HCT116 (cell line): ENCODE measurements at regions not wholly inside any gene's neighbourhood (a gene's known extent, or its start where the extent isn't known, plus 50 kb on each side); places are given as distances from the start of the nearest gene placed in this dataset.

Experiments used
- ATAC-seq: fragments of 200-7000 bp; cut with Tn5 transposase; 2 replicates; pipeline ENCODE4 v1.9.1; 2020; ENCODE audit warnings: mild to moderate bottlenecking, moderate library complexity
- BruUV-seq: library from RNA; stranded (reverse); fragments of 400-500 nt; replicated peaks from 2 replicates; lab custom pipeline; 2021; lab: Mats Ljungman, UMichigan
- CTCF ChIA-PET: fragments of 300-600 bp; sonication (Branson Sonifier 250); formaldehyde crosslinking; loops from one replicate; lab custom pipeline; 2021; ENCODE audit warnings: antibody characterized with exemption; lab: Charles Lee
- POLR2A ChIA-PET: fragments of 300-600, 350-600 bp; sonication (Branson Sonifier 250); formaldehyde crosslinking; loops from one replicate; lab custom pipeline; 2021; ENCODE audit warnings: antibody characterized with exemption; lab: Charles Lee
- RAD21 ChIA-PET, 2 experiments: fragments of 300-600 bp; sonication (Branson Sonifier 250); formaldehyde crosslinking; loops; one replicate each; lab custom pipeline; 2023; ENCODE audit warnings: low total read pairs in 2 of 2; ENCODE audit not compliant: uncharacterized antibody in 2 of 2, unreplicated experiment in 2 of 2, low non-redundant PET in 1 of 2; lab: Charles Lee
- DNase-seq: peaks from one replicate; pipeline ENCODE4 v3.0.0-alpha.2; 2010; ENCODE audit warnings: low read depth, low spot score
- H2AFZ ChIP-seq: fragments of 200-600 bp; shearing (Covaris generic), sonication (generic); 2 replicates; pipeline ENCODE4 v1.6.1; 2017; ENCODE audit warnings: low read depth, mixed run types, mixed read lengths, antibody characterized with exemption, low read length; ENCODE audit not compliant: poor library complexity, severe bottlenecking
- H3K27ac ChIP-seq: 2 replicates; pipeline ENCODE4 v1.5.1; 2012; ENCODE audit warnings: low read depth, low read length
- H3K27me3 ChIP-seq: fragments of 200-600 bp; sonication (generic); 2 replicates; pipeline ENCODE4 v1.6.1; 2016; ENCODE audit warnings: mixed run types, low read length, mixed read lengths; ENCODE audit not compliant: insufficient read depth
- H3K36me3 ChIP-seq, 2 experiments: fragments of 200-500 bp in 1 of 2; fragments of 200-600 bp in 1 of 2; sonication (Bioruptor generic) in 1 of 2; sonication (generic) in 1 of 2; 2 replicates each; pipeline versions ENCODE4 v1.5.1 to v1.6.1; 2014 to 2016; ENCODE audit warnings: low read length in 2 of 2, inconsistent platforms in 1 of 2, mixed read lengths in 1 of 2, mixed run types in 1 of 2; ENCODE audit not compliant: insufficient read depth in 2 of 2, control insufficient read depth in 1 of 2
- H3K4me1 ChIP-seq, 2 experiments: fragments of 200-600 bp in 1 of 2; sonication (generic) in 1 of 2; 2 replicates each; pipeline versions ENCODE4 v1.5.1 to v1.6.1; 2012 to 2017; ENCODE audit warnings: low read length in 2 of 2, inconsistent platforms in 1 of 2, mild to moderate bottlenecking in 1 of 2, mixed read lengths in 1 of 2, mixed run types in 1 of 2, moderate library complexity in 1 of 2; ENCODE audit not compliant: insufficient read depth in 2 of 2, control insufficient read depth in 1 of 2
- H3K4me2 ChIP-seq: fragments of 200-600 bp; sonication (generic); 2 replicates; pipeline ENCODE4 v1.6.1; 2017; ENCODE audit warnings: mixed run types, low read length, mixed read lengths
- H3K4me3 ChIP-seq, 2 experiments: fragments of 200-600 bp in 1 of 2; sonication (generic) in 1 of 2; replicated peaks in 1 of 2; 2 replicates each; pipeline ENCODE4 v1.5.1; 2011 to 2016; ENCODE audit warnings: low read length in 2 of 2, control low read depth in 1 of 2, low read depth in 1 of 2, mild to moderate bottlenecking in 1 of 2, mixed read lengths in 1 of 2, mixed run types in 1 of 2
- H3K79me2 ChIP-seq: fragments of 200-600 bp; sonication (generic); 2 replicates; pipeline ENCODE4 v1.6.1; 2017; ENCODE audit warnings: mild to moderate bottlenecking, mixed run types, low read length, moderate library complexity, mixed read lengths; ENCODE audit not compliant: insufficient read depth
- H3K9ac ChIP-seq: fragments of 200-600 bp; sonication (generic); 2 replicates; pipeline ENCODE4 v1.6.1; 2016; ENCODE audit warnings: low read length, mixed read lengths
- H3K9me2 ChIP-seq: fragments of 200-600 bp; sonication (generic), shearing (Covaris generic); 2 replicates; pipeline ENCODE4 v1.6.1; 2017; ENCODE audit warnings: mixed run types, mild to moderate bottlenecking, moderate library complexity; ENCODE audit not compliant: insufficient read depth
- H3K9me3 ChIP-seq, 2 experiments: fragments of 200-500 bp in 1 of 2; fragments of 200-600 bp in 1 of 2; sonication (Bioruptor generic) in 1 of 2; sonication (generic) in 1 of 2; 2 replicates each; pipeline ENCODE4 v1.6.1; 2014 to 2017; ENCODE audit warnings: low read length in 2 of 2, mixed read lengths in 2 of 2, inconsistent platforms in 1 of 2, low read depth in 1 of 2, mild to moderate bottlenecking in 1 of 2, mixed run types in 1 of 2, moderate library complexity in 1 of 2; ENCODE audit not compliant: control insufficient read depth in 1 of 2, insufficient read depth in 1 of 2
- H4K20me1 ChIP-seq: fragments of 200-600 bp; sonication (generic), shearing (Covaris generic); 2 replicates; pipeline ENCODE4 v1.6.1; 2017; ENCODE audit warnings: mixed run types, mild to moderate bottlenecking, moderate library complexity; ENCODE audit not compliant: insufficient read depth
- CBX3 ChIP-seq: IDR thresholded peaks from 2 replicates; pipeline ENCODE4 v1.6.1; 2012; ENCODE audit warnings: low read depth
- CTCF ChIP-seq, 3 experiments: fragments of 200-600 bp in 1 of 3; sonication (generic) in 1 of 3; IDR thresholded peaks in 2 of 3; conservative IDR thresholded peaks in 1 of 3; 2 replicates each; pipeline ENCODE4 v1.5.1; 2012 to 2017; ENCODE audit warnings: low read depth in 2 of 3, low read length in 2 of 3, antibody characterized with exemption in 1 of 3, borderline replicate concordance in 1 of 3, control low read depth in 1 of 3, mild to moderate bottlenecking in 1 of 3, mixed read lengths in 1 of 3, mixed run types in 1 of 3, moderate library complexity in 1 of 3; ENCODE audit not compliant: insufficient read depth in 1 of 3
- EZH2 ChIP-seq: fragments of 200-600 bp; sonication (generic); IDR thresholded peaks from 2 replicates; pipeline ENCODE4 v1.6.1; 2017; ENCODE audit warnings: antibody characterized with exemption, mixed run types
- EZH2phosphoT487 ChIP-seq: fragments of 200-600 bp; IDR thresholded peaks from 2 replicates; pipeline ENCODE4 v1.6.1; 2018; ENCODE audit warnings: antibody characterized with exemption, borderline replicate concordance
- JUND ChIP-seq: IDR thresholded peaks from 2 replicates; pipeline ENCODE4 v1.6.1; 2012
- MAX ChIP-seq: IDR thresholded peaks from 2 replicates; pipeline ENCODE4 v1.6.1; 2012
- POLR2A ChIP-seq: IDR thresholded peaks from 2 replicates; pipeline ENCODE4 v1.7.0; 2011; ENCODE audit warnings: borderline replicate concordance; ENCODE audit not compliant: insufficient read depth, insufficient read length; ENCODE audit errors: extremely low read depth
- RAD21 ChIP-seq: IDR thresholded peaks from 2 replicates; pipeline ENCODE4 v1.6.1; 2012; ENCODE audit warnings: low read depth, mild to moderate bottlenecking
- REST ChIP-seq: IDR thresholded peaks from 2 replicates; pipeline ENCODE4 v1.6.1; 2012; ENCODE audit warnings: low read depth
- SIN3A ChIP-seq: IDR thresholded peaks from 2 replicates; pipeline ENCODE4 v1.6.1; 2012; ENCODE audit warnings: low read depth
- SP1 ChIP-seq: IDR thresholded peaks from 2 replicates; pipeline ENCODE4 v1.6.1; 2012; ENCODE audit warnings: low read depth
- TCF7L2 ChIP-seq: IDR thresholded peaks from 2 replicates; pipeline ENCODE4 v1.7.0; 2011; ENCODE audit warnings: borderline replicate concordance, inconsistent platforms; ENCODE audit not compliant: insufficient read depth, insufficient read length; ENCODE audit errors: extremely low read depth
- ZFX ChIP-seq: fragments of 450-650 bp; IDR thresholded peaks from 2 replicates; pipeline ENCODE4 v1.6.1; 2017
- ZNF274 ChIP-seq: fragments of 200-500 bp; sonication (Bioruptor generic); IDR thresholded peaks from 2 replicates; pipeline ENCODE4 v1.6.1; 2014; ENCODE audit warnings: mild to moderate bottlenecking, low read depth, low read length, inconsistent platforms
- intact Hi-C: fragments of 100-400 bp; cut with micrococcal nuclease; formaldehyde crosslinking; loops from 2 replicates; pipeline ENCODE4 v1.10.0; 2022

- Histone ChIP-seq H3K4me1 (no peaks in the 10 kb centered on the region), H3K79me2 (no peaks in the 10 kb centered on the region), H3K9me3 (peaks cover 0 to 16% of the 10 kb centered on the region in 2 experiments; a peak in 2 of 4 replicates), H3K36me3 (no peaks in the 10 kb centered on the region), H3K9me2 (no peaks in the 10 kb centered on the region), H3K9ac (no peak overlapping the region), H4K20me1 (no peaks in the 10 kb centered on the region), H3K27ac (no peak overlapping the region), H2AFZ (no peak overlapping the region), H3K4me3 (no peak overlapping the region), H3K27me3 (no peaks in the 10 kb centered on the region), H3K4me2 (no peak overlapping the region)
- DNase-seq (no peak), ATAC-seq (no peak)
- intact Hi-C loops, result no loop called here
- POLR2A ChIA-PET, result no interaction called here
- BruUV-seq, result no TSS peak
- RAD21 ChIA-PET, result no interaction called here
- CTCF ChIA-PET, result no interaction called here
- no peak for TF ChIP-seq JUND
- TF ChIP-seq SIN3A, result no peak
- no peak for TF ChIP-seq MAX
Measured at GRCh38 chr18:77635858-77636257, 386.2 kb downstream of the GALR1 start.

GRCh38 chr18:77645170-77645872 lies 395.7 kb downstream of the GALR1 start:
- BruUV-seq, result no TSS peak
- RAD21 ChIA-PET, result no interaction called here
- ATAC-seq (no peak), DNase-seq (no peak)
- Histone ChIP-seq H4K20me1 (no peaks in the 10 kb centered on the region), H3K27ac (no peak overlapping the region), H3K4me3 (no peak overlapping the region), H3K79me2 (no peaks in the 10 kb centered on the region), H3K9me3 (no peaks in the 10 kb centered on the region; a peak in 1 of 4 replicates), H3K36me3 (no peaks in the 10 kb centered on the region), H3K27me3 (no peaks in the 10 kb centered on the region), H3K9me2 (no peaks in the 10 kb centered on the region), H3K4me2 (no peak overlapping the region), H2AFZ (no peak overlapping the region), H3K9ac (no peak overlapping the region), H3K4me1 (no peaks in the 10 kb centered on the region)
- intact Hi-C loops, result no loop called here
- POLR2A ChIA-PET, result no interaction called here
- CTCF ChIA-PET, result no interaction called here
- no peak for TF ChIP-seq TCF7L2
- no peak for TF ChIP-seq CBX3
- no peak for TF ChIP-seq JUND
- no peak for TF ChIP-seq ZFX
- no peak for TF ChIP-seq CTCF (IDR thresholded peaks at IDR 0.05 in 2 of 3, conservative IDR thresholded peaks at IDR 0.05 in 1 of 3; ENCODE audit: borderline replicate concordance in 1 of 3, insufficient read depth in 1 of 3, low read depth in 2 of 3, low read length in 2 of 3)
- no peak for TF ChIP-seq EZH2
- no peak for TF ChIP-seq EZH2phosphoT487
- TF ChIP-seq REST, result no peak
- no peak for TF ChIP-seq ZNF274
- TF ChIP-seq SP1, result no peak
- no peak for TF ChIP-seq MAX
- no peak for TF ChIP-seq RAD21
- no peak for TF ChIP-seq POLR2A
- no peak for TF ChIP-seq SIN3A
